Small intestine (tissue), 7 donors: ENCODE measurements at regions not wholly inside any gene's neighbourhood (a gene's known extent, or its start where the extent isn't known, plus 50 kb on each side); places are given as distances from the start of the nearest gene placed in this dataset.
A peak's percentile ranks its signal among the peaks of the same experiment; 100 is the strongest.

Source experiments
- DNase-seq, 2 donors: peaks; one replicate each; pipeline versions ENCODE4 v3.0.0 to v3.0.0-alpha.2; 2013
- FAIRE-seq: peaks from 2 replicates; lab custom pipeline; 2012; peaks lifted over from hg19 to GRCh38; lab: Jason Lieb, UNC
- H3K27ac ChIP-seq, 3 donors: one replicate each; pipeline ENCODE4 v1.5.1; 2013; ENCODE audit warnings: low read length in 2 of 3, mild to moderate bottlenecking in 2 of 3, control low read depth in 1 of 3, inconsistent platforms in 1 of 3, low read depth in 1 of 3, moderate library complexity in 1 of 3
- H3K27me3 ChIP-seq, 3 donors: one replicate each; pipeline ENCODE4 v1.6.1; 2013; ENCODE audit warnings: low read length in 3 of 3, inconsistent platforms in 1 of 3; ENCODE audit not compliant: control insufficient read depth in 3 of 3, insufficient read depth in 3 of 3
- H3K36me3 ChIP-seq, 3 donors: one replicate each; pipeline ENCODE4 v1.6.1; 2013; ENCODE audit warnings: low read length in 3 of 3, inconsistent platforms in 1 of 3, low read depth in 1 of 3, mild to moderate bottlenecking in 1 of 3, moderate library complexity in 1 of 3; ENCODE audit not compliant: control insufficient read depth in 3 of 3, insufficient read depth in 2 of 3
- H3K4me1 ChIP-seq, 3 donors: one replicate each; pipeline ENCODE4 v1.6.1; 2013; ENCODE audit warnings: low read length in 2 of 3, inconsistent platforms in 1 of 3, low read depth in 1 of 3, mild to moderate bottlenecking in 1 of 3, moderate library complexity in 1 of 3; ENCODE audit not compliant: control insufficient read depth in 3 of 3, insufficient read depth in 2 of 3
- H3K4me3 ChIP-seq, 3 donors: one replicate each; pipeline ENCODE4 v1.5.1; 2013; ENCODE audit warnings: low read length in 3 of 3, control low read depth in 1 of 3, inconsistent platforms in 1 of 3, low read depth in 1 of 3, mild to moderate bottlenecking in 1 of 3, moderate library complexity in 1 of 3
- H3K9me3 ChIP-seq, 2 donors: one replicate each; pipeline ENCODE4 v1.6.1; 2013; ENCODE audit warnings: low read depth in 1 of 2, low read length in 1 of 2; ENCODE audit not compliant: control insufficient read depth in 2 of 2, insufficient read depth in 1 of 2
- WGBS, 3 donors: extraction: QIAGEN DNeasy Blood & Tissue Kit; methylation state at CpG; one replicate each; pipeline ENCODE4 v1.1.7; 2013; 5-methylcytosine and 5-hydroxymethylcytosine counted together
- donor health status: healthy with polysubstance abuse.
- donor health status: control.
- donor health status: control.
- donor health status: Bipolar disorder and iron deficiency.
- donor health status: healthy.

- DNase-seq (no peak), FAIRE-seq (no peak)
- H3K27ac ChIP-seq, result no peak overlapping the region
- H3K4me3 ChIP-seq, result no peak overlapping the region
- 80 to 92% (median 82%) methylated on average over 6 of the region's 6 CpGs for WGBS, 3 donors
- no peaks in the 10 kb centered on the region for H3K36me3 ChIP-seq
- H3K27me3 ChIP-seq, result no peaks in the 10 kb centered on the region
- H3K9me3 ChIP-seq, result no peaks in the 10 kb centered on the region
- H3K4me1 ChIP-seq, result no peaks in the 10 kb centered on the region
Observed at GRCh38 chr1:4928186-4928585, 273.8 kb downstream of the AJAP1 start.

GRCh38 chr1:4924356-4924755 lies 269.9 kb downstream of the AJAP1 start:
- no peaks in the 10 kb centered on the region for H3K36me3 ChIP-seq
- H3K4me3 ChIP-seq, result no peak overlapping the region
- 58 to 86% (median 62%) methylated on average over 2 of the region's 2 CpGs for WGBS, 3 donors
- no peaks in the 10 kb centered on the region for H3K27me3 ChIP-seq
- H3K9me3 ChIP-seq, result peaks cover 0 to 3% of the 10 kb centered on the region in 2 donors
- no peaks in the 10 kb centered on the region for H3K4me1 ChIP-seq
- no peak overlapping the region for H3K27ac ChIP-seq
- DNase-seq (no peak), FAIRE-seq (no peak)

- Histone ChIP-seq H3K4me3 (no peak overlapping the region), H3K27ac (no peak overlapping the region), H3K9me3 (peaks cover 0 to 3% of the 10 kb centered on the region in 2 donors), H3K36me3 (no peaks in the 10 kb centered on the region), H3K4me1 (no peaks in the 10 kb centered on the region), H3K27me3 (no peaks in the 10 kb centered on the region)
- 72 to 77% (median 74%) methylated on average over 7 of the region's 7 CpGs for WGBS, 3 donors
- DNase-seq (no peak), FAIRE-seq (no peak)
Observed at GRCh38 chr1:4916610-4917009, 262.2 kb downstream of the AJAP1 start.

GRCh38 chr1:4915154-4915553 lies 260.7 kb downstream of the AJAP1 start:
- 61 to 81% (median 66%) methylated on average over 2 of the region's 2 CpGs for WGBS, 3 donors
- peaks cover 0 to 3% of the 10 kb centered on the region in 2 donors for H3K9me3 ChIP-seq
- FAIRE-seq, result no peak
- no peaks in the 10 kb centered on the region for H3K4me1 ChIP-seq
- H3K27ac ChIP-seq, result no peak overlapping the region
- no peak for DNase-seq
- H3K27me3 ChIP-seq, result no peaks in the 10 kb centered on the region
- H3K4me3 ChIP-seq, result no peak overlapping the region
- H3K36me3 ChIP-seq, result no peaks in the 10 kb centered on the region

- Histone ChIP-seq H3K9me3 (peaks cover 0 to 3% of the 10 kb centered on the region in 2 donors), H3K4me1 (no peaks in the 10 kb centered on the region), H3K4me3 (no peak overlapping the region), H3K36me3 (no peaks in the 10 kb centered on the region), H3K27ac (no peak overlapping the region), H3K27me3 (no peaks in the 10 kb centered on the region)
- WGBS, 3 donors, result 83 to 91% (median 85%) methylated on average over 13 of the region's 13 CpGs
- no peak for FAIRE-seq
- no peak for DNase-seq
Observed at GRCh38 chr1:4908486-4908885, 254.1 kb downstream of the AJAP1 start.

- 34 to 47% (median 38%) methylated on average over 4 of the region's 4 CpGs for WGBS, 3 donors
- no peak for FAIRE-seq
Observed at GRCh38 chr1:4894566-4894965, 240.2 kb downstream of the AJAP1 start.

GRCh38 chr1:4880626-4881025 lies 226.2 kb downstream of the AJAP1 start:
- DNase-seq (no peak), FAIRE-seq (no peak)
- no peaks in the 10 kb centered on the region for H3K36me3 ChIP-seq
- H3K9me3 ChIP-seq, result no peaks in the 10 kb centered on the region
- H3K4me1 ChIP-seq, result no peaks in the 10 kb centered on the region
- H3K27me3 ChIP-seq, result no peaks in the 10 kb centered on the region
- WGBS, 3 donors, result 51 to 71% (median 69%) methylated on average over 8 of the region's 8 CpGs
- no peak overlapping the region for H3K4me3 ChIP-seq
- H3K27ac ChIP-seq, result no peak overlapping the region

More at GRCh38 chr1:4894566-4894965, 240.2 kb downstream of the AJAP1 start:
- DNase-seq, result peak in 1 of 2 donors; percentile 1
- Histone ChIP-seq H3K27ac (no peak overlapping the region), H3K4me3 (no peak overlapping the region), H3K9me3 (peaks cover 0 to 4% of the 10 kb centered on the region in 2 donors), H3K27me3 (peaks cover 0 to 5% (median 0%) of the 10 kb centered on the region in 3 donors), H3K36me3 (no peaks in the 10 kb centered on the region), H3K4me1 (no peaks in the 10 kb centered on the region)

GRCh38 chr1:4877426-4877825 lies 223.0 kb downstream of the AJAP1 start:
- Histone ChIP-seq H3K4me1 (no peaks in the 10 kb centered on the region), H3K27ac (no peak overlapping the region), H3K27me3 (no peaks in the 10 kb centered on the region), H3K36me3 (no peaks in the 10 kb centered on the region), H3K9me3 (no peaks in the 10 kb centered on the region), H3K4me3 (no peak overlapping the region)
- DNase-seq (no peak), FAIRE-seq (no peak)
- WGBS, 3 donors, result 65 to 71% (median 71%) methylated on average over 3 of the region's 3 CpGs

GRCh38 chr1:4871373-4871772 lies 217.0 kb downstream of the AJAP1 start:
- FAIRE-seq (no peak), DNase-seq (no peak)
- H3K4me3 ChIP-seq, result no peak overlapping the region
- WGBS, 3 donors, result 66 to 75% (median 75%) methylated on average over 3 of the region's 3 CpGs
- H3K36me3 ChIP-seq, result no peaks in the 10 kb centered on the region
- no peaks in the 10 kb centered on the region for H3K9me3 ChIP-seq
- H3K27me3 ChIP-seq, result no peaks in the 10 kb centered on the region
- no peak overlapping the region for H3K27ac ChIP-seq
- no peaks in the 10 kb centered on the region for H3K4me1 ChIP-seq
